Endothelial cell of umbilical vein (primary cell): ENCODE measurements at regions not wholly inside any gene's neighbourhood (a gene's known extent, or its start where the extent isn't known, plus 50 kb on each side); places are given as distances from the start of the nearest gene placed in this dataset.

ENCODE experiments used
- BruUV-seq: library from RNA; stranded (reverse); fragments of 400-500 nt; replicated peaks from 2 replicates; lab custom pipeline; 2021; lab: Mats Ljungman, UMichigan
- CTCF ChIA-PET: fragments of 300-600, 350-600 bp; sonication (Branson Sonifier 250); formaldehyde crosslinking; loops from one replicate; lab custom pipeline; 2021; ENCODE audit warnings: antibody characterized with exemption, inconsistent platforms; lab: Charles Lee
- POLR2A ChIA-PET: fragments of 300-600, 350-600 bp; sonication (Branson Sonifier 250); formaldehyde crosslinking; loops from one replicate; lab custom pipeline; 2021; ENCODE audit warnings: antibody characterized with exemption, inconsistent platforms; lab: Charles Lee
- DNase-seq: peaks from one replicate; pipeline ENCODE4 v3.0.0-alpha.2; 2011; ENCODE audit warnings: low read depth, low spot score
- FAIRE-seq: peaks from 2 replicates; lab custom pipeline; 2011; peaks lifted over from hg19 to GRCh38; lab: Jason Lieb, UNC
- H2AFZ ChIP-seq: 2 replicates; pipeline ENCODE4 v1.6.0; 2012; ENCODE audit warnings: low read depth, low read length, control low read depth, inconsistent platforms
- H3K27ac ChIP-seq: 2 replicates; pipeline ENCODE4 v1.5.1; 2011; ENCODE audit warnings: low read depth, mild to moderate bottlenecking, control low read depth, low read length, moderate library complexity; ENCODE audit not compliant: insufficient read depth
- H3K27me3 ChIP-seq, 2 experiments: 2 replicates each; pipeline versions ENCODE4 v1.6.0 to v1.6.1; 2011; ENCODE audit warnings: low read length in 2 of 2, mixed read lengths in 1 of 2; ENCODE audit not compliant: control insufficient read depth in 2 of 2, insufficient read depth in 2 of 2
- H3K36me3 ChIP-seq, 2 experiments: 2 replicates in 1 of 2; 3 replicates in 1 of 2; pipeline ENCODE4 v1.5.1; 2011; ENCODE audit warnings: low read length in 2 of 2, mild to moderate bottlenecking in 1 of 2, moderate library complexity in 1 of 2; ENCODE audit not compliant: control insufficient read depth in 2 of 2, insufficient read depth in 2 of 2; ENCODE audit errors: extremely low read depth in 1 of 2
- H3K4me1 ChIP-seq: 3 replicates; pipeline ENCODE4 v1.5.1; 2011; ENCODE audit warnings: mild to moderate bottlenecking, low read length; ENCODE audit not compliant: control insufficient read depth, insufficient read depth; ENCODE audit errors: extremely low read depth
- H3K4me2 ChIP-seq: 2 replicates; pipeline ENCODE4 v1.6.1; 2011; ENCODE audit warnings: low read length, control low read depth, mixed read lengths; ENCODE audit not compliant: insufficient read depth
- H3K4me3 ChIP-seq, 3 experiments: fragments of 200-600 bp in 1 of 3; sonication (generic), shearing (Covaris generic) in 1 of 3; replicated peaks in 1 of 3; 2 replicates each; pipeline ENCODE4 v1.5.1; 2011 to 2016; ENCODE audit warnings: control low read depth in 3 of 3, low read length in 3 of 3, mild to moderate bottlenecking in 2 of 3, inconsistent platforms in 1 of 3, low read depth in 1 of 3, moderate library complexity in 1 of 3; ENCODE audit not compliant: insufficient read depth in 1 of 3
- H3K79me2 ChIP-seq: 2 replicates; pipeline ENCODE4 v1.6.0; 2012; ENCODE audit warnings: low read length, inconsistent platforms; ENCODE audit not compliant: control insufficient read depth, insufficient read depth
- H3K9ac ChIP-seq: replicated peaks from 2 replicates; pipeline ENCODE3; 2011; ENCODE audit warnings: low read length, control low read depth; ENCODE audit not compliant: insufficient read depth; ENCODE audit errors: extremely low read depth
- H3K9me1 ChIP-seq: replicated peaks from 3 replicates; pipeline ENCODE4 v1.6.0; 2011; ENCODE audit warnings: mild to moderate bottlenecking, low read length; ENCODE audit not compliant: control insufficient read depth, insufficient read depth; ENCODE audit errors: extremely low read depth
- H3K9me3 ChIP-seq: replicated peaks from 2 replicates; pipeline ENCODE4 v1.5.1; 2012; ENCODE audit warnings: low read length, inconsistent platforms; ENCODE audit not compliant: control insufficient read depth, insufficient read depth
- H4K20me1 ChIP-seq: replicated peaks from 2 replicates; pipeline ENCODE3; 2011; ENCODE audit warnings: mild to moderate bottlenecking, low read length; ENCODE audit not compliant: control insufficient read depth, insufficient read depth; ENCODE audit errors: extremely low read depth
- CTCF ChIP-seq, 2 donors: IDR thresholded peaks; 1 replicate in 1 of 2; 2 replicates in 1 of 2; pipeline ENCODE4 v1.5.1; 2011; ENCODE audit warnings: low read length in 2 of 2, mild to moderate bottlenecking in 2 of 2, moderate library complexity in 2 of 2, control low read depth in 1 of 2, inconsistent platforms in 1 of 2, low read depth in 1 of 2; ENCODE audit not compliant: insufficient read depth in 1 of 2; ENCODE audit errors: extremely low read depth in 1 of 2
- EZH2 ChIP-seq: IDR thresholded peaks from 2 replicates; pipeline ENCODE4 v1.6.1; 2012; ENCODE audit warnings: borderline replicate concordance, low read depth, mild to moderate bottlenecking, moderate library complexity, low read length, inconsistent platforms; ENCODE audit not compliant: severe bottlenecking
- FOS ChIP-seq: IDR thresholded peaks from 2 replicates; pipeline ENCODE4 v1.6.1; 2011; ENCODE audit warnings: mild to moderate bottlenecking, low read length, moderate library complexity, borderline replicate concordance; ENCODE audit not compliant: insufficient read depth
- GATA2 ChIP-seq: IDR thresholded peaks from 2 replicates; pipeline ENCODE4 v1.7.0; 2011; ENCODE audit warnings: low read depth, mild to moderate bottlenecking, moderate library complexity, mixed read lengths, low read length; ENCODE audit not compliant: insufficient read length, insufficient read depth
- JUN ChIP-seq: IDR thresholded peaks from 2 replicates; pipeline ENCODE4 v1.6.1; 2011; ENCODE audit warnings: borderline replicate concordance, low read depth; ENCODE audit not compliant: insufficient read length, insufficient read depth
- MAX ChIP-seq: IDR thresholded peaks from 2 replicates; pipeline ENCODE4 v1.6.1; 2011; ENCODE audit not compliant: insufficient read depth, insufficient read length
- MYC ChIP-seq: IDR thresholded peaks from one replicate; pipeline ENCODE4 v1.6.1; 2011; ENCODE audit warnings: mild to moderate bottlenecking, low read depth, low read length
- POLR2A ChIP-seq: IDR thresholded peaks from 2 replicates; pipeline ENCODE4 v1.6.1; 2012; ENCODE audit warnings: low read depth, mild to moderate bottlenecking, control low read depth, low read length
- POLR2AphosphoS5 ChIP-seq: IDR thresholded peaks from 2 replicates; pipeline ENCODE4 v1.6.1; 2012; ENCODE audit warnings: low read depth, mild to moderate bottlenecking, control low read depth, low read length, moderate library complexity; ENCODE audit not compliant: insufficient read depth
- dilution Hi-C: fragments of 300-500 bp; cut with MboI; formaldehyde crosslinking; loops from one replicate; pipeline ENCODE4 v1.15.0; 2019; ENCODE audit warnings: low sequenced_read_pairs; ENCODE audit not compliant: extremely low pct_ligation_motif_present
- intact Hi-C: fragments of 100-400 bp; cut with micrococcal nuclease; formaldehyde crosslinking; loops from one replicate; pipeline ENCODE4 v1.10.0; 2022

GRCh38 chr3:147304756-147305155 is 101.6 kb downstream of the ZIC4 start:
- ChIA-PET POLR2A (no interaction called here), CTCF (no interaction called here)
- intact Hi-C loops (no loop called here), dilution Hi-C loops (no loop called here)
- no peak overlapping the region for H3K4me3 ChIP-seq
- DNase-seq (no peak), FAIRE-seq (no peak)
- H3K27me3 ChIP-seq: no peaks in the 10 kb centered on the region
- no peaks in the 10 kb centered on the region for H3K79me2 ChIP-seq
- no TSS peak for BruUV-seq
- no peaks in the 10 kb centered on the region for H3K9me3 ChIP-seq
- no peaks in the 10 kb centered on the region for H4K20me1 ChIP-seq
- H2AFZ ChIP-seq: no peak overlapping the region
- TF ChIP-seq JUN: no peak
- TF ChIP-seq FOS: no peak
- no peak for TF ChIP-seq GATA2
- TF ChIP-seq CTCF (IDR thresholded peaks at IDR 0.05; ENCODE audit: extremely low read depth in 1 of 2, insufficient read depth in 1 of 2, low read depth in 1 of 2, low read length in 2 of 2): no peak
- TF ChIP-seq EZH2: no peak
- no peak for TF ChIP-seq MYC
- TF ChIP-seq MAX: no peak
- no peak for TF ChIP-seq POLR2AphosphoS5
- TF ChIP-seq POLR2A: no peak
- no peak overlapping the region for H3K9ac ChIP-seq
- no peaks in the 10 kb centered on the region for H3K36me3 ChIP-seq
- no peaks in the 10 kb centered on the region for H3K9me1 ChIP-seq
- no peaks in the 10 kb centered on the region for H3K4me1 ChIP-seq
- no peak overlapping the region for H3K4me2 ChIP-seq
- H3K27ac ChIP-seq: no peak overlapping the region
